Panc1 (cell line): ENCODE measurements at regions not wholly inside any gene's neighbourhood (a gene's known extent, or its start where the extent isn't known, plus 50 kb on each side); places are given as distances from the start of the nearest gene placed in this dataset.

Experiments
- CTCF ChIP-seq: fragments of 450-650 bp; IDR thresholded peaks from 2 replicates; pipeline ENCODE4 v1.5.1; 2017; ENCODE audit warnings: mild to moderate bottlenecking
- SIN3A ChIP-seq: IDR thresholded peaks from 2 replicates; pipeline ENCODE4 v1.6.1; 2012; ENCODE audit warnings: low read depth, mild to moderate bottlenecking, low read length, moderate library complexity, borderline replicate concordance; ENCODE audit not compliant: insufficient read depth

- TF ChIP-seq CTCF (no peak), SIN3A (no peak)
Measured at GRCh38 chr12:85669911-85670310, 166.3 kb downstream of the RASSF9 start.
